DMS53 treated with DMSO at 0.1 percent for 48 hours (cell line): ENCODE measurements at regions not wholly inside any gene's neighbourhood (a gene's known extent, or its start where the extent isn't known, plus 50 kb on each side); places are given as distances from the start of the nearest gene placed in this dataset.
"Not testable (repeated sequence)": the region's sequence is repeated elsewhere in the genome, so short reads cannot be mapped to it uniquely, and the experiment has no call there.

Experiments
- DNase-seq: peaks from one replicate; lab custom pipeline; 2025; ENCODE audit not compliant: unreplicated experiment; lab: John Stamatoyannopoulos, UW

DNA sequence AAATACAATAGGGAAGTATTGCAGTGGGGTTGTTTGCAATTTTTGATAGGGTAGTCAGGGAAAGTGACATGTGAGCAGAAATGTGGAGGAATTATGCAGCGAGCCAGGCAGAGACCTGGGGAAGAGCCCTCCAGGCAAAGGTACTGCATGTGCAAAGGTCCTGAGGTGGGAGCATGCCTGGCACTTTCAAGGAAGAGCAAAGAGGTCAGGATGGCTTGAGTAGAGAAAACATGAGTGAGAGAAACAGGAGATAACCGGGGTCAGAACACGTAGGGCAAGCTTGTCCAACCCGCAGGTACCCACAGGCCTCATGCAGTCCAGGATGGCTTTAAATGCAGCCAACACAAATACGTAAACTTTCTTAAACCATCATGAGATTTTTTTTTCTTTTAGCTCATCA, 71.0 kb downstream of the COQ2 start:
- no peak for DNase-seq

DNA sequence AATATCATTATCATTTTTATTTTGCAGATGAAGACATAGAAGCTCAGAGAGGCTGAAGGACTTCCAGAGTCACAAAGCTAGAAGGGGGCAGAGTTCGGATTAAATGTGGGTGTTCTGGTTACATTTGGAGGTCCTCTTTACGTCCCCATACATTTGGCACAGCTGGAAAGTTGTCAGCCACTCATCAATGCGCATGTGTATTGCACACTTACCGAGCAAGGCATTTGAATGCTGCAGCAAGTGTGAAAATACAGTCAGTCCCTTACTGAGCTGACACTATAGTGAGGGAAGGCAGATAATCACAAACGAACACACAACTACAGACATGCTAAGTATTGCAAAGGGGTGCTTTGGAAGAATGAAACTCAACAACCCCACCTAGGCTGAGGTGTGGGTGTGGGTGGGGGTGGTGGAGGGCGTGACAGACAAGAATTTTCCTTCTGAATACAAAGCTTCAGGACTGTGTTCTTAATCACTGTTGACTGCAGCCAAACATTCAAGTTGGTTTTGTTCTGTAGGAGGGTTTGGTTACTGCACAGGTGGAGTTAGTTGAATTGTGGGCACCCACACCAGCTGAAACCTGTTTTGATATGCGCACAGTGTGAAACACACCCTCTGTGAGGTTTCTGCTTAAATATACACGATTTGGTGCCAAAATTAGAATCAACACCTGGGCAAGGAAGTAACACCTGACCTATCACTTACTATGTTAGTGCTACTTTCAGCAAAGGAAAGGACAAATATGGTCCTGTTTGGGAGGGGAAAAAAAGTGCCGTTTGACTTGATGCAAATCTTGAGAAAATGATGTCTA, 72.4 kb downstream of the COQ2 start:
- DNase-seq = no peak

DNA sequence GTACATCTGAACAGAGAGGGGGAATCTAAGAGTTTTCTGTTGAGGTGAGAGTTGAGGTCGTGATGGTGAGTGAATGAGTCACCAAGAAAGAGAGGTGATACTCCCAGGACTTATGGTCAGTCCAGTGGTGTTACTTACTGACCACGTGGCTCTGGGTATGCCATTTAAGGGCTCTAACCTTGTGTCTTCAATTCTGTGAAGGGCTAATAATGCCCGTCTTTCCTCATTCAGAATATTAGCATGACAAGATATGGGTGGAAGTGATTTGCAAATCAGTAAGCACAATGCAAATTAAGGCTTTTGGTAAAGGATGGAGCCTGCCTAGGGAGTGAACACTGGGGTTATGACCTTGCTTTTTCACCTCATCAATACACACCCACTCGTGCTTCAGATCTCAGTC, 75.2 kb downstream of the COQ2 start:
- DNase-seq = no peak

DNA sequence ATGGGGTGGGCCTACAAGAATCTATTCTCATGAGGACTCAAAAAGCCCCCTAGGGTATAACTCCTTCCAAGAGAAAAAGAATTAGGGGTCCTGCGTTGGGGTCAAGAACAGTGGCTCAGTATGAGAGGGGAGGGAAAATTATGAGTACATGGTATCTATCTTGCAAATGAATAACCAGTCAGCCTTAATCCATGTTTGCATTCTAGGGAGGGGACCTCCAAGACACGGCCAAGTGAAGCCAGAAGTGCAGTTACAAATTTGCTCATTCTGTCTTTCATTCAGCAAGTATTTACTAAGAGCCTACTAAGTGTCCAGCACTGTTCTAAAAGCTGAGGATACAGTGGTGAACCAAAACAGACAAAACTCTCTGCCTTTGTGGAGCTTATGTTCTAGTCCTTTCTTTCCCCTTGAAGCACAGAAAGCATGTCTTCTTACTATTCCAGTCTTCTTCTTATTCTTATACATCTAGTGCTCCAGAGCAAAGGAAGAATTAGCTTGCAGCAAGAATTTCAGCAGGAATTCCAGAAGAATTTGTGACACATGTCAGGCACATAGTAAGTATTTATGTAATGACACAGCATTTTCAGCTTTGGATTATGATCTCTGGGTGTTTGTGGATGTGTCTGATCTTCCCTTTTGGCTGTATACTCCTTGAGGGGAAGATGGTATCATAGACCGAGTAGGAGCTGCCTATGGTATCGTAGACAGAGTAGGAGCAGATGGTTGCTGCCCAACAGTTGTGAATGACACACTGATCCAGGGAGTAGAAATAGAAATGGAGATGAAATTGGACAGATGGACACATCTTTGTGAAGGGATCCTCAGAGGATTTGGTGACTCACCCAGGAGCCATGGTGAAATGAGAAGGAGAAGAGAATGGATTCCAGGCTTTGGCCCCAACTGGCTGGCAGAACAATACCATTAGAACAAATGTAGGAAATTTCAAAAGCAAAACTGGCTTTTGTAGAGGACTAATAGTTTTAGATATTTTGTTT, 75.9 kb downstream of the COQ2 start:
- no peak for DNase-seq

DNA sequence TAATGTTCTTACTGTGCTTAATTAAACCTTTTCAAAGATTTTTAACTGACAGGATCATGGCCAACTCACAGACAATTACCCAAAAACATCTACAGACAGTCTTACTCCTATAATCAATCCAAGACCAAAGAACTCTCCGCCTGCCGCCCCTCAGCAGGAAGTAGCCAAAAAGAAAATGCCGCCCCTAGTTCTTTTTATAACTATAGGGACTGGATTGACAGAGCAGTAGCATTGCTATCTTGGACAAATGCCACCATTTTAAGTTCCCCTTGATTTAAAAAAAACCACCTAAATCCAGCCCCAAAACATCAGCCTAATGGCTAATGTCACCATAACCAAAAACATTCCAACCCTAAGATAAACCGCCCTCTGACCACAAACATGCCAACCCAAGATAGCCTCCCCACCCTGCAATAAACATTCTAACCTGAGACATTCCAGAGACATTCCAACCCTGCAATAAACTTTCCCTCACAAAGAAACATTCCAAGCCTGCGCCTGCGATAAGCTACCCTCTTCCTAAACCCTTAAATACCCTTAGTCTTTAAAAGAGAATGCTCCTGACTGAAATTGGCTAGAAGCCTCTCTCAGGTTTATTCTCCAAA, 77.0 kb downstream of the COQ2 start:
- no peak for DNase-seq

DNA sequence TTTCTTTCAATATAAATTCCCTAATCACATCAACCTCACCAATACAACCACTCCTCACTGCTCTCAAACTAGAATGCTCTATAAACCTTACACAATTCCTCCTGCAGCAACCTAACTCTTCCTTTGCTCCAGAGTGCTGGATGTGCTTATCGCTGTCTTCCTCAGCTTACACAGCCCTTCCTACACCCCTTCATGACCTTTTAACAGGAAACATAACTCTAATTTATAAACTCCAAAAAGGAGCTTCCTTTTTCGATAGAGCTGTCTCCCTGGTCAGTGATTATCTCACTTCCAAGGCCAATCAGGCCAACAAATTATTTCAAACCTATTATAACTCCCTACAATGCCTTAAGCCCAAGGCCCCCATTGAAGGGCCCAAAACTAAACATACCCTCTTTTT, 78.8 kb downstream of the COQ2 start:
- DNase-seq = no peak

DNA sequence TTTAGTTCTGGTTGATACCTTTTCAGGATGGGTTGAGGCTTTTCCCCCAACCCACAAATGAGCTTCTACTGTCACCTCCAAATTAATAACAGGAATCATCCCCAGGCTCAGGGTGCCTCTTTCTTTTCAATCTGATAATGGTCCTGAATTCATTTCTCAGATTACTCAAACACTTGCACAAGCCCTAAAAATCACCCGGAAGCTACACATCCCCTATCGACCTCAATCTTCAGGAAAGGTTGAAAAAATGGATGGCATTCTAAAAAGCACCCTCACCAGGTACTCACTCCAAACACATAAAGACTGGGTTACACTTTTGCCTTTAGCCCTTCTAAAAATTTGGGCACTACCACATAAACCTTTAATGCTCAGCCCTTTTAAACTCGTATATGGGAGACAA, 79.9 kb downstream of the COQ2 start:
- no peak for DNase-seq

DNA sequence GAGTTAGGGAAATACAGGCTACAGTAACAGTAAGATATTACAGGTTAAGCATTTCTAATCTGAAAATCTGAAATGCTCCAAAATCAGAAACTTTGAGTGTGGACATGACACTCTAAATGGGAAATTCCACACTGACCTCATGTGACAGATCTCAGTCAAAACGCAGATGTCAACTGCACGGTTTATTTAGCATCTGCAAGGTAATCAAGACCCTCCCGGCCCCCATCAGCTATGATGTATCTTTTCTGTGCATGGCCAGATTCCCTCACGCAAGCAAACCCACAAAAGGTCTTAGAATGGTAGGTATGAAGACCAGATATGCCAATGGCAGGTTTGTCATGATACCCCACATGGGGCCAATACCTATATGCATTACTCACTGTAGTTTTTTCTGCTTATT, 82.8 kb downstream of the COQ2 start:
- no peak for DNase-seq

DNA sequence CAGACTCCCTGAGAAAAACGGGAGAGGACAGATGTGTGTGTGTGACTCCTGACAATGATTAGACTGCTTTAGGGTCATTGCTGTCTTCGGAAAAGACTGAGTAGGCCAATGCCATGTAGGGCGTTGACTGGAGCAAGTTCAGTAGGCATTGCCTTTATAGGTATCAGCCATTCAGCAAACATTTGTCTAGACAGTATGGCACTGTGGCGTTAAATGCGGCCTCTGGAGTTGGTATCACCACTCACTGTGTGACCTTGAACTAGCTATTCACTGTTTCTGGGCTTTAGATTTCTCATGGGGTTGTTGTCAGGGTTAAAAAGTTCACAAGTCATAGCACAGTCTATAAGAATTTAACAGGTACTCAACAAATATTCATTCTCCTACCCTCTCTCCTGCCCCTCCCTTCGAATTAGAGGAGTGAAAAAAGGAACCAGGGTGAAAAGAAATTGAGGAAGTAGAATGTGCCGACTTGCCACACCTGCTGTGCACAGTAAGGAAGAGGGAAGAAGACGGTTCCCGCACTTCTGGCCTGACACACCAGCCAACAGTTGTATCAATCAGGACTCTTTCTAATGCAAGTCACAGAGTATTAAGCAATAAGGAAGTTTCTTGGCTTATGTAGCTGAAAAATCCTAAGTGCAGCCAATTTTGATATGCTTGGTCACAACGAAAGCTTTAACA, 83.2 kb upstream of the PLAC8 start:
- no peak for DNase-seq

DNA sequence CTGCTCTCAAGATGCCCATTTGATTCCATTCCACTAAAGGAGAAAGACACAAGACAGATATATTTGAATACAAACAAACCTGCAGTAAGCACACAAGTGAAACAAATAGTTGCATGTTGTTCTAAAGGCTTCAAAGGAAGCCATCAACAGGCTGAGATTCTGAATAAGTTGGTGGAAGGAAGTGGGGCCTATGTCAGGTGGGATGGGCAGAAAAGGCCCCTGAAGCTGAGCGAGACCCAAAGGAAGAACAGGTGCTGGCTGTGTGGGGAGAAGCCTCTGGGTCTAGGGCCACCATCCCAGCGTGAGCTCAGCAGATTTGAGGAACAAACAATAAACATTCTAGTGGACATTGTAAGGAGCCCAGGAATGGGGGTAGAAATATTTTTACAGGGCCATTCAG, 82.4 kb upstream of the PLAC8 start:
- no peak for DNase-seq

DNA sequence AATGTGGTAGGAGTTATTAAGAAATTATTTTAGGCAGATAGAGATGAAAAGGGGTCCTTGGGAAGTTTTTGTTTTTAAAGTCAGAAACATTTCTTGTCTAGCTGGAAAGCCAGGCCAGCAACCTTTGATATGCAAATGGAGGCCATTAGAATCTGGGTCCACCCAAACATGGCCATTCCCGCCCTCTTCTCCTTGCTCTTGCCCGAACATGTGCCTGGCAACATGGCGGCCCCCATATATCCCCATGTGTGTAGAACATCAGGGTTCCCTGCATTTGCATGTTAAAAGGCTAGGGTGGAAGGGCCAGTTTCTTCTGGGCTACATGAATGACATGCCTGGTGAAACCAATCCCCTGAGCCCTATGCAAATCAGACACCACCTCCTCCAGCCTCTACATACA, 80.7 kb upstream of the PLAC8 start:
- DNase-seq = no peak

DNA sequence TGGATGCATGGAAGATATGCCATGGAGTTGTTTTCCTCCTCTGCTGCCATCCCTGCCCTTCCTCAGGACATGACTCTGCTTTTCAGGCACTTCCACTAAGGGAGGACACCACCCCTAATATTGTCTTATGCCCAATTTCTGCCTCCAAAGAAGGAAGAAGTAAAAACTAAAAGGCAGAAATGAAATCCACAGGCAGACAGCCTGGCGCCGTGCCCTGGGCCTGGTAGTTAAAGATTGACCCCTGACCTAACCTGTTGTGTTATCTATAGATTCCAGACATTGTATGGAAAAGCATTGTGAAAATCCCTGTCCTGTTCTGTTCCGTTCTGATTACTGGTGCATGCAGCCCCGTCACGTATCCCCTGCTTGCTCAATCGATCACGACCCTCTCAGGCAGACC, 80.1 kb upstream of the PLAC8 start:
- DNase-seq = not testable (repeated sequence)

DNA sequence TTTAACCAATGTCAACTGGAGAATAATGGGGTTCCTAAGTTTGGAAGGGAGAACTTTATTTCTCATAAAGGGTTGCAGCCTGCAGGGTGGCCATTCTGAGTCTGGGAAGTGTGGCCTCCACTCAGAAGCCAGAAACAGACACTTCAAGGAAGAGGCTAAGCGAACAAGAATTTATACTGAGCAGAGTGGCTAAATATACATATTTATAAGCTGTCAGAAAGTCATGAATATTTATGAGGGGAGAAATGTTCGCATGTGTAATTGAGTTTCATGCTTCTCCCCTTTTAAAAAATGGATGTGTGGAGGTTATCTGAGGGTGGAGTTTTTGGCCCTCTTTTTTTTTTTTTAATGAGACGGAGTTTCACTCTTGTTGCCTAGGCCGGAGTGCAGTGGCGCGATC, 78.1 kb upstream of the PLAC8 start:
- no peak for DNase-seq

DNA sequence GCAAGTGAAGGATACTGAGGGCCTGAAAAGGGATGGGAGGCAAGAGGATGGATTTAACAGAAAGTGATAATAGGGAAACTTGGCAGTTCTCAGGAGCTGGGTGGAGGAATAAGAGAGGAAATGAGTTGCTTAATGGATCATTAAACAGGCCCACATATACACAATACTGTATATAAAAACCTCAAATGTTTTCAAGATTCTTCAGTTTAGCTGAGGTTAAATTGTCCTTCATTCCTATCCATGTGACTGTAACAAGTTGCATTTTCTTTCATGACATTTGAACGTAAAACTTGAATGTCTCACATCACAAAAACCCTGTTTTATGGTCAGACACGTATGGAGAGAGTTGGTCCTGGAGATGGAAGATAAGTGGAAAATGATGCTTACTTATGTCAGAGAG, 76.5 kb upstream of the PLAC8 start:
- no peak for DNase-seq

DNA sequence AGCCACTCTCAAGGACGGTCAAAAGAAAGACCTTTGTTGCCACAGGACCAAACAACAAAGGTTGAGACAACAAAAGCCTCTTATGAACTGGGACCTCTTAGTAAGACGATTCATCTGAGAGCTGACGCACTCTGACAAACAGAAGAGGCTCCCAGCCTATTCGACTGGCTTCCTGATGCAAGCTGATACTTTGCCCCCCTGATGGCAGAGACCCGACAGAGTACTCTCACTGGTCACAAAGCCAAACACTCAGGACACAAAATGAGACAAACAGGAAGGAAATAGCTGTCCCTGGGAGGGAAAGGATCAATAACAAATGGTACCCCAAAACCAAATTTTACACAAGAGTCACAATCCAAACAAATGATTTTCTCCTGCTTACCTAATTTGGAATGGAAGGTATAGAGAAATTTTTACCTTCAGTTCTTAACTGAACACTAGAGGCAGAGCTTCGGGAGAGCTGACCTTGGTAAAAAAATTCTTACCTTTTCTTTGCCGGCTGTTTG, 75.2 kb upstream of the PLAC8 start:
- DNase-seq = peak; percentile 48

DNA sequence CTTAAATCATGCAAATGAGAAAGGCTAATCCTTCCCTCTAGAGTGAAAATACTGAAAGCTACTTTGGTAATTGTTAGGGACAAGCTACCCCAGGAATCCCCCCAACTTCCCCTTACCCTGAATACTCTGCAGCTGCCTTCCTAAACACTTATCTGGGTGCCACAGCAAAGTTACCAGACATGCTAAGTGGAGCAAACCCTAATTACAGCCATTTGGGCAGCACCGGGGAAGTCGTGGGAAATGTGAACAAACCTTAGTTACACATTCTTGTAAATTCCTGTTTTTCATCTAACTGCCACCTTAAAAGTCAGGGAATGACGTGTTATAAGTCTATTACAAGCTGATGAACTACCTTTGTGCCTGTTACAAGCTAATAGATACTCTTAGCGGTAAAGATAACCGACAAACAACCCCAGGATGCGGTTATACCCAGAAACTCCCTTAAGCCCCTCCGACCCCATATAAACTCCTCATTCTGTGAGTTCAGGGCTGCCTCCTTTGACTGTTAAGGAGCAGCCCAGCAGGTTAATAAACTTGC, 66.0 kb upstream of the PLAC8 start:
- DNase-seq = no peak

DNA sequence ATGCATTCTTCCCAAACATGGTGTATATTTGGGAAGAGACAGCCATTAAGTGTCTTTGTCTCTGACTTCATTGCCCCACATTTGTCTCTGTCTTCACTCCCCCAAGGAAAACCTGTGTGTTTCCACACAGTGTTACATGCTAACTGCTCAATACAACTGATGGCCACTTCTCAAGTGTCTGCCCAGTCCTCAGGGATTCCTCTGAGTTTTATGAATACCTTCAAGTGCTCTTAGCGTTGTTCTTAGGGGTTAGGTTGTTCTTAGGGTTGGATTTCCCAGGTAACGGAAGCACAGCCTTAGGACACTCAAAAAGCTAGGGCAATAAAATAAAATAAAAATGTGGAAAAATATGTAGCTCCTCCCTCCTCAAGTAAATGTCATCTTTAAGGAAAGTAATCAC, 64.7 kb upstream of the PLAC8 start:
- DNase-seq = no peak

DNA sequence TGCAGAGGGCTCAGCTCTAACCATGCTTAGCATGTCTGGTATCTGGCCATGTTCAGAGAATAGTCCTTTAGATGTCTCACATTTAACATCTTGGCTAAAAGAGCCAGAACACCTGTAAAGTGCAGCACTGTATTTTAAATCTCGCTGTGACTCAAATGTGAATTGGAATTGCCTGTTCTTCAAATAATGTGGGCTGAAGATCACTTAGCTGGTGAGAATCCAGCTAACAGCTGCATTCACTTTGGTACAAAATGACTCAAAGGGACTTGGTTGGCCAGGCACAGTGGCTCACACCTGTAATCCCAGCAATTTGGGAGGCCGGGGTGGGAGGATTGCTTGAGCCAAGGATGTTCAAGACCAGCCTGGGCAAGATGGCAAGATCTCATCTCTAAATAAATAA, 63.5 kb upstream of the PLAC8 start:
- DNase-seq = no peak

DNA sequence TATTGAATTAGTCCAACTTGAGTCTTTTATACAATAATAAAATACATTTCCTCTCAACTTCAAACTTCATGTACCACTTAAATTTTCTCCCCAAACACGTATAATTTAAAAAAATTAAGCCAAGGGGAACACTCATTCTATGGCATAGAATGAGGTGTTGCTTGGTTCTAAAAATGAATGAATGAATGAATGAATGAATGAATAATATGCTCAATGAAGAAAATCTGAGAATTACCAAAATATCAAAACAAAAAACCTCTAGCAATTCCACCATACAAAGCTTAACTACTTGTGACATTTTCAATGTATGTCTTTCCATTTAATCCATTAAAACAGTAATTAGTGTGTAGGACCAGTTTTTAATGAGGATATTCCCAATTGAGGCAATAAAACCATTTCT, 62.7 kb upstream of the PLAC8 start:
- DNase-seq = no peak

DNA sequence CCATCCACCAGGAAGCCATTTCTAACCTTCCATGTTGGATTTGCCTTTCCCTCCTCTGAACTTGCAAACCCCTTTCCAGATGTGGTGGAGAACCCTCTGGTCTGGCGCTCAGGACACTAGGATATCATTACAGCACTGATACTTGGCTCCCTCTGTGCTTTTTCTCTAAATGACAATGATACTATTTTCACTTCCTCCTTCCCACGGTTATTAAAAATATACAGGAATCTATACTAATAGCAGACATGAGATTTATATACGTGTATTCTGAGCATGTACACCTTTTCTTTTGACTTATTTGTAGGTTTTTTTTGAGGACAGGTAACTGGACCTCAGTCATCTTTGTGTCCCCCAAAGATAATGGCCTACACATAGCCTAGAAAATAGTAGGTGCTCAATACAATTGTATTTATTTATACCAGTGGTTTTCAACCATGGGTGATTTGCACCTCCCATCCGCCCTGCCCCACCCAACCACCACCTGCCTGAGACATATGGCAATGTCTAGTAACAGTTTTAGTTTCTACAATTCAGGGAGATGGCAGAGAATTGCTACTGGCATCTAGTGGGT, 60.4 kb upstream of the PLAC8 start:
- DNase-seq = no peak
